RPMI8226 (cell line): ENCODE measurements at regions not wholly inside any gene's neighbourhood (a gene's known extent, or its start where the extent isn't known, plus 50 kb on each side); places are given as distances from the start of the nearest gene placed in this dataset.

Source experiments
- DNase-seq: peaks from one replicate; pipeline ENCODE4 v3.0.0-alpha.2; 2015

- no peak for DNase-seq
Measured at GRCh38 chrX:98654565-98654964, 1755.5 kb downstream of the PCDH19 start.
